Muscle layer of colon (tissue), 2 donors: ENCODE measurements at regions not wholly inside any gene's neighbourhood (a gene's known extent, or its start where the extent isn't known, plus 50 kb on each side); places are given as distances from the start of the nearest gene placed in this dataset.

ENCODE experiments used
- H3K27ac ChIP-seq: one replicate; pipeline ENCODE4 v1.7.0; 2013; ENCODE audit warnings: low read depth, mild to moderate bottlenecking, low read length, moderate library complexity
- H3K27me3 ChIP-seq, 2 donors: one replicate each; pipeline ENCODE4 v1.7.0; 2013; ENCODE audit warnings: low read length in 2 of 2, mild to moderate bottlenecking in 2 of 2; ENCODE audit not compliant: insufficient read depth in 2 of 2, control insufficient read depth in 1 of 2
- H3K36me3 ChIP-seq: one replicate; pipeline ENCODE4 v1.7.0; 2013; ENCODE audit warnings: mild to moderate bottlenecking, low read length; ENCODE audit not compliant: insufficient read depth
- H3K4me1 ChIP-seq: one replicate; pipeline ENCODE4 v1.7.0; 2013; ENCODE audit warnings: mild to moderate bottlenecking, low read length; ENCODE audit not compliant: insufficient read depth
- H3K4me3 ChIP-seq, 2 donors: one replicate each; pipeline ENCODE4 v1.7.0; 2013; ENCODE audit warnings: low read length in 2 of 2, low read depth in 1 of 2, mild to moderate bottlenecking in 1 of 2, moderate library complexity in 1 of 2
- H3K9ac ChIP-seq: one replicate; pipeline ENCODE4 v1.7.0; 2013; ENCODE audit warnings: low read length
- H3K9me3 ChIP-seq: one replicate; pipeline ENCODE4 v1.7.0; 2013; ENCODE audit warnings: mild to moderate bottlenecking, low read length
- donor health status: abdominal sarcoma.
- donor health status: Adenocarcinoma of cecum.

GRCh38 chr10:56943221-56943755 lies 582.2 kb upstream of the ZWINT start:
- no peak overlapping the region for H3K4me3 ChIP-seq
- H3K9ac ChIP-seq, result no peak overlapping the region
- no peak overlapping the region for H3K27ac ChIP-seq
- H3K9me3 ChIP-seq, result no peaks in the 10 kb centered on the region
- H3K27me3 ChIP-seq, result no peaks in the 10 kb centered on the region
- no peaks in the 10 kb centered on the region for H3K4me1 ChIP-seq
- no peaks in the 10 kb centered on the region for H3K36me3 ChIP-seq

GRCh38 chr10:56934515-56934914 lies 573.5 kb upstream of the ZWINT start:
- Histone ChIP-seq H3K9ac (no peak overlapping the region), H3K4me3 (no peak overlapping the region), H3K27ac (no peak overlapping the region), H3K27me3 (no peaks in the 10 kb centered on the region), H3K36me3 (no peaks in the 10 kb centered on the region), H3K9me3 (no peaks in the 10 kb centered on the region), H3K4me1 (no peaks in the 10 kb centered on the region)

- Histone ChIP-seq H3K9me3 (peaks cover 3% of the 10 kb centered on the region), H3K4me1 (no peaks in the 10 kb centered on the region), H3K4me3 (no peak overlapping the region), H3K9ac (no peak overlapping the region), H3K27ac (no peak overlapping the region), H3K27me3 (no peaks in the 10 kb centered on the region), H3K36me3 (no peaks in the 10 kb centered on the region)
Observed at GRCh38 chr10:56928714-56929113, 567.7 kb upstream of the ZWINT start.

- Histone ChIP-seq H3K4me1 (no peaks in the 10 kb centered on the region), H3K4me3 (no peak overlapping the region), H3K36me3 (no peaks in the 10 kb centered on the region), H3K9ac (no peak overlapping the region), H3K27ac (no peak overlapping the region), H3K27me3 (no peaks in the 10 kb centered on the region), H3K9me3 (peaks cover 3% of the 10 kb centered on the region)
Observed at GRCh38 chr10:56927701-56928100, 566.6 kb upstream of the ZWINT start.

- Histone ChIP-seq H3K36me3 (no peaks in the 10 kb centered on the region), H3K4me1 (no peaks in the 10 kb centered on the region), H3K27ac (no peak overlapping the region), H3K27me3 (no peaks in the 10 kb centered on the region), H3K4me3 (no peak overlapping the region), H3K9me3 (peaks cover 3% of the 10 kb centered on the region), H3K9ac (no peak overlapping the region)
Observed at GRCh38 chr10:56920601-56921261, 559.7 kb upstream of the ZWINT start.

- Histone ChIP-seq H3K9ac (no peak overlapping the region), H3K4me3 (no peak overlapping the region), H3K9me3 (no peaks in the 10 kb centered on the region), H3K4me1 (no peaks in the 10 kb centered on the region), H3K27ac (no peak overlapping the region), H3K36me3 (no peaks in the 10 kb centered on the region), H3K27me3 (no peaks in the 10 kb centered on the region)
Observed at GRCh38 chr10:56912043-56912442, 551.0 kb upstream of the ZWINT start.

- H3K4me1 ChIP-seq, result no peaks in the 10 kb centered on the region
- H3K4me3 ChIP-seq, result no peak overlapping the region
- H3K9ac ChIP-seq, result no peak overlapping the region
- no peaks in the 10 kb centered on the region for H3K27me3 ChIP-seq
- no peak overlapping the region for H3K27ac ChIP-seq
- H3K9me3 ChIP-seq, result no peaks in the 10 kb centered on the region
- H3K36me3 ChIP-seq, result no peaks in the 10 kb centered on the region
Observed at GRCh38 chr10:56905051-56905450, 544.0 kb upstream of the ZWINT start.

GRCh38 chr10:56902554-56902953 lies 541.5 kb upstream of the ZWINT start:
- H3K4me1 ChIP-seq, result no peaks in the 10 kb centered on the region

GRCh38 chr10:56895306-56895705 lies 534.2 kb upstream of the ZWINT start:
- H3K9me3 ChIP-seq, result no peaks in the 10 kb centered on the region
- H3K27me3 ChIP-seq, result no peaks in the 10 kb centered on the region
- H3K4me3 ChIP-seq, result no peak overlapping the region
- H3K9ac ChIP-seq, result no peak overlapping the region
- H3K36me3 ChIP-seq, result no peaks in the 10 kb centered on the region
- no peak overlapping the region for H3K27ac ChIP-seq
- no peaks in the 10 kb centered on the region for H3K4me1 ChIP-seq

More at GRCh38 chr10:56902554-56902953, 541.5 kb upstream of the ZWINT start:
- Histone ChIP-seq H3K36me3 (no peaks in the 10 kb centered on the region), H3K9me3 (no peaks in the 10 kb centered on the region), H3K27ac (no peak overlapping the region), H3K27me3 (no peaks in the 10 kb centered on the region), H3K9ac (no peak overlapping the region), H3K4me3 (no peak overlapping the region)

GRCh38 chr10:56881218-56881617 lies 520.2 kb upstream of the ZWINT start:
- no peaks in the 10 kb centered on the region for H3K27me3 ChIP-seq
- no peak overlapping the region for H3K9ac ChIP-seq
- no peak overlapping the region for H3K27ac ChIP-seq
- no peaks in the 10 kb centered on the region for H3K9me3 ChIP-seq
- H3K4me1 ChIP-seq, result no peaks in the 10 kb centered on the region
- H3K36me3 ChIP-seq, result no peaks in the 10 kb centered on the region
- H3K4me3 ChIP-seq, result no peak overlapping the region

GRCh38 chr10:56880606-56881005 lies 519.5 kb upstream of the ZWINT start:
- no peaks in the 10 kb centered on the region for H3K4me1 ChIP-seq
- no peaks in the 10 kb centered on the region for H3K9me3 ChIP-seq
- H3K4me3 ChIP-seq, result no peak overlapping the region
- no peak overlapping the region for H3K9ac ChIP-seq
- no peaks in the 10 kb centered on the region for H3K27me3 ChIP-seq
- no peak overlapping the region for H3K27ac ChIP-seq
- no peaks in the 10 kb centered on the region for H3K36me3 ChIP-seq

GRCh38 chr10:56874950-56875349 lies 513.9 kb upstream of the ZWINT start:
- Histone ChIP-seq H3K9me3 (no peaks in the 10 kb centered on the region), H3K27me3 (no peaks in the 10 kb centered on the region), H3K4me3 (no peak overlapping the region), H3K36me3 (no peaks in the 10 kb centered on the region), H3K4me1 (no peaks in the 10 kb centered on the region), H3K9ac (no peak overlapping the region), H3K27ac (no peak overlapping the region)
